ENCODE measurements at regions not wholly inside any gene's neighbourhood (a gene's known extent, or its start where the extent isn't known, plus 50 kb on each side); places are given as distances from the start of the nearest gene placed in this dataset.
"Not testable (repeated sequence)": the region's sequence is repeated elsewhere in the genome, so short reads cannot be mapped to it uniquely, and the experiment has no call there.

GRCh38 chr9:43089337-43089736 is 905.9 kb downstream of the SPATA31A6 start:
- DNase-seq (ENCODE audit: low read depth, low spot score); H3K27ac ChIP-seq: not testable (repeated sequence)

GRCh38 chr9:43110376-43110775 is 926.9 kb downstream of the SPATA31A6 start:
- DNase-seq (ENCODE audit: low read depth, low spot score); H3K27ac ChIP-seq: not testable (repeated sequence)

- H3K27ac ChIP-seq; DNase-seq (ENCODE audit: low read depth, low spot score): not testable (repeated sequence)
Measured at GRCh38 chr9:43112846-43113245, 929.4 kb downstream of the SPATA31A6 start.

- DNase-seq (ENCODE audit: low read depth, low spot score); H3K27ac ChIP-seq: not testable (repeated sequence)
Measured at GRCh38 chr9:43115813-43116229, 932.4 kb downstream of the SPATA31A6 start.

- not testable (repeated sequence) for H3K27ac ChIP-seq; DNase-seq (ENCODE audit: low read depth, low spot score)
Measured at GRCh38 chr9:43118088-43118865, 934.8 kb downstream of the SPATA31A6 start.

GRCh38 chr9:43119565-43119964 is 936.1 kb downstream of the SPATA31A6 start:
- not testable (repeated sequence) for DNase-seq (ENCODE audit: low read depth, low spot score); H3K27ac ChIP-seq

GRCh38 chr9:43119978-43120377 is 936.5 kb downstream of the SPATA31A6 start:
- H3K27ac ChIP-seq; DNase-seq (ENCODE audit: low read depth, low spot score): not testable (repeated sequence)

GRCh38 chr9:43125894-43126293 is 942.4 kb downstream of the SPATA31A6 start:
- not testable (repeated sequence) for DNase-seq (ENCODE audit: low read depth, low spot score)

GRCh38 chr9:43127026-43127775 is 943.7 kb downstream of the SPATA31A6 start:
- not testable (repeated sequence) for DNase-seq (ENCODE audit: low read depth, low spot score); H3K27ac ChIP-seq

More at GRCh38 chr9:43125894-43126293, 942.4 kb downstream of the SPATA31A6 start:
- not testable (repeated sequence) for H3K27ac ChIP-seq

- not testable (repeated sequence) for H3K27ac ChIP-seq; DNase-seq (ENCODE audit: low read depth, low spot score)
Measured at GRCh38 chr9:43127949-43128348, 944.5 kb downstream of the SPATA31A6 start.

GRCh38 chr9:43130744-43131171 is 947.3 kb downstream of the SPATA31A6 start:
- H3K27ac ChIP-seq, result peak overlapping the region; percentile 87
- DNase-seq (ENCODE audit: low read depth, low spot score), result peak; percentile 18

GRCh38 chr9:43135440-43135839 is 952.0 kb downstream of the SPATA31A6 start:
- not testable (repeated sequence) for DNase-seq (ENCODE audit: low read depth, low spot score)
- peak overlapping the region; percentile 55 for H3K27ac ChIP-seq

GRCh38 chr9:43138909-43139308 is 955.5 kb downstream of the SPATA31A6 start:
- H3K27ac ChIP-seq, result peak overlapping the region; percentile 91
- not testable (repeated sequence) for DNase-seq (ENCODE audit: low read depth, low spot score)

GRCh38 chr9:43139349-43139748 is 955.9 kb downstream of the SPATA31A6 start:
- H3K27ac ChIP-seq, result peak overlapping the region; percentile 91
- not testable (repeated sequence) for DNase-seq (ENCODE audit: low read depth, low spot score)

GRCh38 chr9:43139878-43140608 is 956.6 kb downstream of the SPATA31A6 start:
- H3K27ac ChIP-seq, result peak overlapping the region; percentile 91
- not testable (repeated sequence) for DNase-seq (ENCODE audit: low read depth, low spot score)

All from epithelial cell of prostate (primary cell).